ENCODE measurements at regions not wholly inside any gene's neighbourhood (a gene's known extent, or its start where the extent isn't known, plus 50 kb on each side); places are given as distances from the start of the nearest gene placed in this dataset.

DNA sequence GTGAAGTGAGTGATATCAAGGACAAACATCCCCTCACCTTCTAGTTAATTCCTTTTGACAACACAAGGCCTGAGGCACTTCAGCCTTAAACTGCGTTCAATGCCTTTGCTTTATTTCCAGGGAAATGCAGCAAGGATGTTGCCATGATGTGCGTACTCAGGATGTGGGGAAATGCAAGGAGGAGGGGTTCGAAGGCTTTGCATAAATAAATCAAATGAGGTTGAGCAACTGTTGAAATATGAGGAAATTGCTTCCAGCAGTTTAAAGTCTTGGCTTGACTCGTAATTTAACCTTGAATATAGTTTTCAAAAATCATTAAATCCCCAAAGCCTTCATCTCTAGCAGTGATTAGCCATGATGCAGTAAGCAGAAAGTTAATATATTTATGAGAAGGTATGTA lies 81.8 kb upstream of the CCL2 start:
- peak overlapping the region; percentile 77 for H3K4ac ChIP-seq (ENCODE audit: low read depth, low read length)
- H3K18ac ChIP-seq (ENCODE audit: low read depth, low read length): peak overlapping the region; percentile 70
- peak overlapping the region; percentile 84 for H3K23ac ChIP-seq (ENCODE audit: low read depth, low read length)
- CTCF ChIA-PET: interaction anchor here (1.3 kb wide), 1 partner anchor 188 kb away, joined by 3 read pairs; no protein-coding TSS in a partner anchor
- H3K4me2 ChIP-seq (ENCODE audit: low read depth, low read length): no peak overlapping the region
- dilution Hi-C loops (cut with HindIII; ENCODE audit: low sequenced_read_pairs, unreplicated experiment): no loop called here
- peak; percentile 47 for ATAC-seq (ENCODE audit: low read depth)
- in situ Hi-C loops (cut with MboI; ENCODE audit: low sequenced_read_pairs): no loop called here
- peak overlapping the region in 1 of 2 experiments; percentile 72 for H4K8ac ChIP-seq (ENCODE audit: low read depth in 2 of 2, low read length in 2 of 2)
- WGBS, 2 experiments (ENCODE audit: extremely low coverage in 2 of 2, insufficient read length in 1 of 2): no CpG with 5 or more reads among the region's 4 CpGs
- H2BK20ac ChIP-seq (ENCODE audit: low read depth, low read length): peak overlapping the region; percentile 86
- H3K14ac ChIP-seq (replicated peaks; ENCODE audit: low read depth, low read length): peak overlapping the region; percentile 51; the same call in 1 of the 2 replicates
- no peak overlapping the region for H2AK5ac ChIP-seq (ENCODE audit: low read depth, low read length)
- no peak overlapping the region for H3K56ac ChIP-seq (ENCODE audit: extremely low read depth, insufficient read depth, low read length)
- intact Hi-C loops (cut with micrococcal nuclease): loop anchor here (2.0 kb wide), 1 partner anchor 26 kb away; no protein-coding TSS in a partner anchor
- H3K27me3 ChIP-seq (ENCODE audit: control insufficient read depth, insufficient read depth, low read length): no peaks in the 10 kb centered on the region
- peak overlapping the region; percentile 65 for H4K5ac ChIP-seq (ENCODE audit: low read depth, low read length)
- no peaks in the 10 kb centered on the region for H3K36me3 ChIP-seq (ENCODE audit: control insufficient read depth, insufficient read depth, low read length)
- H2AFZ ChIP-seq (replicated peaks; ENCODE audit: low read length, poor library complexity): peak overlapping the region; percentile 28
- no peaks in the 10 kb centered on the region for H3K9me3 ChIP-seq (ENCODE audit: control insufficient read depth, insufficient read depth, low read length)
- DNase-seq: peak; percentile 83
- H2AK9ac ChIP-seq (replicated peaks; ENCODE audit: low read depth, low read length, poor library complexity): peak overlapping the region; percentile 1
- H3K9me1 ChIP-seq (ENCODE audit: insufficient read depth, low read length): peaks cover 19% of the 10 kb centered on the region
- H3K27ac ChIP-seq (ENCODE audit: insufficient read depth, low read length): peak overlapping the region; percentile 59; the same call in 1 of the 2 replicates
- POLR2A ChIA-PET (ENCODE audit: unreplicated experiment): no interaction called here
- H4K91ac ChIP-seq (ENCODE audit: insufficient read depth, low read depth, low read length): peak overlapping the region; percentile 61
- H4K20me1 ChIP-seq (ENCODE audit: insufficient read depth, low read length): no peaks in the 10 kb centered on the region
- no peak overlapping the region for H3K9ac ChIP-seq (ENCODE audit: low read depth, low read length)
- no peaks in the 10 kb centered on the region for H3K79me1 ChIP-seq (ENCODE audit: low read depth in 1 of 2, low read length in 2 of 2)
- no peak overlapping the region for H3K4me3 ChIP-seq (ENCODE audit: insufficient read depth, low read depth, low read length)
- H2BK5ac ChIP-seq (ENCODE audit: low read depth, low read length, poor library complexity, severe bottlenecking): peak overlapping the region; percentile 82
- no TSS peak for BruUV-seq (replicated peaks)
- TF ChIP-seq RAD21 (IDR thresholded peaks at IDR 0.05; ENCODE audit: low read length) (no peak), NFE2L2 (IDR thresholded peaks at IDR 0.05; ENCODE audit: low read depth, low read length) (no peak), POLR2A (IDR thresholded peaks at IDR 0.05; ENCODE audit: low read depth, low read length) (no peak), CEBPB (IDR thresholded peaks at IDR 0.05; ENCODE audit: low read depth, low read length) (peak; percentile 84), MAFK (IDR thresholded peaks at IDR 0.05; ENCODE audit: low read depth, low read length) (no peak)
- TF ChIP-seq, protein P1, sequence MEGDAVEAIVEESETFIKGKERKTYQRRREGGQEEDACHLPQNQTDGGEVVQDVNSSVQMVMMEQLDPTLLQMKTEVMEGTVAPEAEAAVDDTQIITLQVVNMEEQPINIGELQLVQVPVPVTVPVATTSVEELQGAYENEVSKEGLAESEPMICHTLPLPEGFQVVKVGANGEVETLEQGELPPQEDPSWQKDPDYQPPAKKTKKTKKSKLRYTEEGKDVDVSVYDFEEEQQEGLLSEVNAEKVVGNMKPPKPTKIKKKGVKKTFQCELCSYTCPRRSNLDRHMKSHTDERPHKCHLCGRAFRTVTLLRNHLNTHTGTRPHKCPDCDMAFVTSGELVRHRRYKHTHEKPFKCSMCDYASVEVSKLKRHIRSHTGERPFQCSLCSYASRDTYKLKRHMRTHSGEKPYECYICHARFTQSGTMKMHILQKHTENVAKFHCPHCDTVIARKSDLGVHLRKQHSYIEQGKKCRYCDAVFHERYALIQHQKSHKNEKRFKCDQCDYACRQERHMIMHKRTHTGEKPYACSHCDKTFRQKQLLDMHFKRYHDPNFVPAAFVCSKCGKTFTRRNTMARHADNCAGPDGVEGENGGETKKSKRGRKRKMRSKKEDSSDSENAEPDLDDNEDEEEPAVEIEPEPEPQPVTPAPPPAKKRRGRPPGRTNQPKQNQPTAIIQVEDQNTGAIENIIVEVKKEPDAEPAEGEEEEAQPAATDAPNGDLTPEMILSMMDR (conservative IDR thresholded peaks at IDR 0.05; ENCODE audit: low read depth, low read length): no peak
- TF ChIP-seq, protein P2, sequence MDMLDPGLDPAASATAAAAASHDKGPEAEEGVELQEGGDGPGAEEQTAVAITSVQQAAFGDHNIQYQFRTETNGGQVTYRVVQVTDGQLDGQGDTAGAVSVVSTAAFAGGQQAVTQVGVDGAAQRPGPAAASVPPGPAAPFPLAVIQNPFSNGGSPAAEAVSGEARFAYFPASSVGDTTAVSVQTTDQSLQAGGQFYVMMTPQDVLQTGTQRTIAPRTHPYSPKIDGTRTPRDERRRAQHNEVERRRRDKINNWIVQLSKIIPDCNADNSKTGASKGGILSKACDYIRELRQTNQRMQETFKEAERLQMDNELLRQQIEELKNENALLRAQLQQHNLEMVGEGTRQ (IDR thresholded peaks at IDR 0.05; ENCODE audit: low read depth, low read length): no peak
- TF ChIP-seq, protein P3, sequence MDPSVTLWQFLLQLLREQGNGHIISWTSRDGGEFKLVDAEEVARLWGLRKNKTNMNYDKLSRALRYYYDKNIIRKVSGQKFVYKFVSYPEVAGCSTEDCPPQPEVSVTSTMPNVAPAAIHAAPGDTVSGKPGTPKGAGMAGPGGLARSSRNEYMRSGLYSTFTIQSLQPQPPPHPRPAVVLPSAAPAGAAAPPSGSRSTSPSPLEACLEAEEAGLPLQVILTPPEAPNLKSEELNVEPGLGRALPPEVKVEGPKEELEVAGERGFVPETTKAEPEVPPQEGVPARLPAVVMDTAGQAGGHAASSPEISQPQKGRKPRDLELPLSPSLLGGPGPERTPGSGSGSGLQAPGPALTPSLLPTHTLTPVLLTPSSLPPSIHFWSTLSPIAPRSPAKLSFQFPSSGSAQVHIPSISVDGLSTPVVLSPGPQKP (IDR thresholded peaks at IDR 0.05; ENCODE audit: borderline replicate concordance, low read depth, low read length): no peak
- peaks cover 20% of the 10 kb centered on the region for H3K4me1 ChIP-seq (ENCODE audit: control insufficient read depth, insufficient read depth, low read length)
- peak overlapping the region; percentile 35; the same call in 1 of the 3 replicates for H2BK15ac ChIP-seq (ENCODE audit: low read depth, low read length)
- H2BK120ac ChIP-seq (ENCODE audit: low read depth, low read length): peak overlapping the region; percentile 83

Data from IMR-90 (cell line).